Effector memory CD4-positive, alpha-beta T cell (primary cell): ENCODE measurements at regions not wholly inside any gene's neighbourhood (a gene's known extent, or its start where the extent isn't known, plus 50 kb on each side); places are given as distances from the start of the nearest gene placed in this dataset.

Experiments used
- DNase-seq, 3 donors: peaks; one replicate each; pipeline ENCODE4 v3.0.0-alpha.2; 2020
- H3K27ac ChIP-seq: 2 replicates; pipeline ENCODE4 v1.7.0; 2013; ENCODE audit warnings: mild to moderate bottlenecking, low read length, moderate library complexity; ENCODE audit not compliant: insufficient read depth, poor library complexity, severe bottlenecking
- H3K27me3 ChIP-seq: replicated peaks from 2 replicates; pipeline ENCODE4 v1.7.0; 2013; ENCODE audit warnings: mild to moderate bottlenecking, low read length; ENCODE audit not compliant: insufficient read depth, control insufficient read depth, poor library complexity, severe bottlenecking
- H3K36me3 ChIP-seq: 2 replicates; pipeline ENCODE4 v1.7.0; 2013; ENCODE audit warnings: mild to moderate bottlenecking, low read length, moderate library complexity; ENCODE audit not compliant: control insufficient read depth, insufficient read depth
- H3K4me1 ChIP-seq: 2 replicates; pipeline ENCODE4 v1.7.0; 2013; ENCODE audit warnings: low read length, mild to moderate bottlenecking; ENCODE audit not compliant: control insufficient read depth, insufficient read depth, poor library complexity, severe bottlenecking
- H3K4me3 ChIP-seq: 2 replicates; pipeline ENCODE4 v1.7.0; 2013; ENCODE audit warnings: low read length, low read depth, mild to moderate bottlenecking; ENCODE audit not compliant: insufficient read depth, poor library complexity, severe bottlenecking
- H3K9me3 ChIP-seq: 2 replicates; pipeline ENCODE4 v1.7.0; 2013; ENCODE audit warnings: mild to moderate bottlenecking, low read length, moderate library complexity; ENCODE audit not compliant: control insufficient read depth

DNA sequence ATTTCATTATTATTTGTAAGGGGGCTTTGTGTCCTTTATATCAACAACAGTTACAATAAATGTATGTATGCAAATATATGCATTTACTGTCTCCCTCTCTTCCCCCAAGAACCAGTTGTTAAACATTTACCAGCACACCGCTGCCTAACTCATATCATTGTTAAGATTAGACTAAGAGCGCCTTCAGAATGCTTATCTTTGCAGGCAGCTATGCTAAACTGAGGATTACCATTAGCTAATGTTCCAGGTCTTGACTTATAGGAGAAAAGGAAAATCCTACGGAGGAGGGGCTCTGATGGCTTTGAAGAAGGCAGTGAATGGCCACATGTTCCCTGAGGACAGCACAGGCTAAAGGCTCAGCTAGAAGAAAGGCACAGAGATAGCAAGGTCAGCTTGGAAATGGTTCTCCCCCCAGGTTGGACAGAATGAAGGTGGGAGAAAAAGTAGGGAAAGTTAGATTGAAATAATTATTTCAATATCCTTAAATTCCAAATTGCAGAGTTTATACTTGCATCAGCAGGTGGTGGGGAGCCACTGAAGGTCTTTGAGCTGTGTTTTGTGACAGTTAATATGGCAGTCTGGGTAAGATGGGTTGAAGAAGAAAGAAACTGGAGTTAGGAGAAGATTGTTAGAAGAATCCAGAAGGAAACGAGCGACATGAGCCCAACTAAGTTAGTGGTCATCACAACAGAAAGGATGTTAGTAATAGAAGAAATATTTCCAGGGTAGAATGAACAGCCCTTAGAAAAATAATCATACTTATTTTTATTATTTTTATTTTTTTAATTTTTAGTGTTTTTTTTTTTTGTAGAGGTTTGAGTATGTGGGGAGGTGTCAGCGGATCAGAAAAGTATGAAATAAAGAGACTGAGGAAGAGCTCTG is 87.0 kb upstream of the MAF start:
- Histone ChIP-seq H3K36me3 (no peaks in the 10 kb centered on the region), H3K4me1 (no peaks in the 10 kb centered on the region), H3K27me3 (no peaks in the 10 kb centered on the region), H3K27ac (no peak overlapping the region), H3K4me3 (no peak overlapping the region), H3K9me3 (no peaks in the 10 kb centered on the region)
- DNase-seq, result no peak

DNA sequence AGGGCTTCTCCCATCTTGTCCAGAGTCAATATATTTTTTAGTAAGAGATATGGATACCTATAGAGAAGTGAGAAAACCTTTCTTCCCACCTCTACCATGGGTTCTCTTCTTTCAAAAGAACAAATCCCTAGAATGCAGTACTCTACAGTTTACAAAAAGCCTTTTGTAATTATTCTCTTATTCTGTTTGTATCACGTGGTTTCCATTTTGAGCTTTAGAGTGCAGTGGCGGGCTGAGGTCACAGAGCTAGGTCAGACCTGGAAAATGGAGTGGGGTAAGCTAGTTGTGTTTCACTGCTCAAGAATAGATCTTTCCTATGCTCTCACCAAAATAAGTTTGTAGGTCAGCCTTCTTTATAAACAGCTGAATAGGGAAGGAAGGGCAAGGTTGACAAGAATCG is 85.3 kb upstream of the MAF start:
- Histone ChIP-seq H3K27ac (no peak overlapping the region), H3K9me3 (no peaks in the 10 kb centered on the region)
- DNase-seq, result no peak

DNA sequence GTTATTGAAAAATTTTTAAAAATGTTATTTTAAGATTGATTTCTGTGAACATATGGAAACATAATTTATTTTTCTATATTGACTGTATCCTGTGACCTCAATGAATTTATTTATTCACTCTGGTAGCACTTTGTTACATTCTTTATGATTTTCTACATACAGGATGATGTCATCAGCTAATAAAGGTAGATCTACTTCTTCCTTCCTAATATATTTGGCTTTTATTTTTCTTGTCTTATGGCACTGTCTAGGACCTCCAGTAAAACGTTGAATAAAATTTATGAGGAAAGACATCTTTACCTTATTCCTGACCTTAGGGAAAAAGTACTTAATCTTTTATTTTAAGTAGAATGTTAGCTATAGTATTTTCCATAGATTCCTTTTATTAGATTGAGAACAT is 78.8 kb upstream of the MAF start:
- no peak overlapping the region for H3K27ac ChIP-seq
- H3K36me3 ChIP-seq, result no peaks in the 10 kb centered on the region
- H3K27me3 ChIP-seq, result no peaks in the 10 kb centered on the region
- H3K4me3 ChIP-seq, result no peak overlapping the region
- no peaks in the 10 kb centered on the region for H3K9me3 ChIP-seq
- no peaks in the 10 kb centered on the region for H3K4me1 ChIP-seq
- no peak for DNase-seq

More for the DNA sequence above, 85.3 kb upstream of the MAF start:
- no peak overlapping the region for H3K4me3 ChIP-seq
- H3K4me1 ChIP-seq, result no peaks in the 10 kb centered on the region
- no peaks in the 10 kb centered on the region for H3K36me3 ChIP-seq
- H3K27me3 ChIP-seq, result no peaks in the 10 kb centered on the region

DNA sequence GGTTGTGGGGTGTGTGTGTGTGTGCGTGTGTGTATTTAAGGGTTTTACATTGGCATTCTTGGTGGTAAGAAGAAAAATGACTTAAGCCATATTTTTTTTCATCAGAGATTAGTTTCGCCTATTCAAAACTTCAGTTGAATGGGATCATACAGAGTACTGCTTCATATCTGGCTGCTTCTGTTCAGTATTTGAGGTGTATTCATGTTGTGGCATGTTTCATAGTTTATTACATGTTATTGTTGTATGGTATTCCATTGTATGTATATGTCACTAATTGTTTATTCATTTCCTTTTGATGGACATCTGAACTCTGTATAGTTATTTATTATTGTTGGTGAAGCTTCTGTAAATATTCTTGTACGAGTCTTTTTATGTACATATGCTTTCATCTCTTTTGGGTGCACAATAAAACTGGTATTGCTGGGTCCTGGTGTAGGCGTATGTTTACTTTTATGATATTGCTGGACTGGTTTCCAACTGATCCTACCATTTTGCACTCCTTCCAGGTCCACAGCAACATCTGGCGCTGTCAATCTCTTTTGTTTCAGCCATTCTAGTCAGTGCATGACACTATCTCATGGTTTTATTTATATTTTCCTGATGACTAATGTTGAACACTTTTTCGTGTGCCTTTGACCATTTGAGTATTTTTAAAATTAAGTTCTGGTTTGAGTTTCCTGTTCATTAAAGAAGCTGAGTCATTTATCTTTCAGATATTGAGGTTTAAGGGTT is 77.4 kb upstream of the MAF start:
- Histone ChIP-seq H3K4me3 (no peak overlapping the region), H3K27me3 (no peaks in the 10 kb centered on the region), H3K9me3 (no peaks in the 10 kb centered on the region), H3K27ac (no peak overlapping the region), H3K4me1 (no peaks in the 10 kb centered on the region), H3K36me3 (no peaks in the 10 kb centered on the region)
- DNase-seq, result no peak

DNA sequence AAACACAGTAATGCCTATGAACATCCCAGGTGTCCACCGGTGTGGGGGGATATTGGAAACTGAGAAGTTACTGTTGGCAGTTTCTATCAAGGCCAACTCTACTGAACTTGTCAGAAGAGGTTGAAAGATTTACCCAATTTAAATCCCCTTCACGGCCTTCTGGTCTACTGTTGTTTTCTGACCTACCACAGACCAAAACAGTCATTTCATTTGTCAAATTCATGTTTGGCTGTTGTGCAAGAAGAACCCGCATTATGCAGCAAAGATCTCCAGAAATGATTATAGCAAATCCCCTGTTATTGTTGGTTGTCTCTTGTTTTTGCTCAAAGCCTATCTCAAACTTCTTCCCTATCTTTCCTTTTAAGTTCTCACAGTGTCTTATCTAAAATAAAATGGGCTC is 73.1 kb upstream of the MAF start:
- no peak for DNase-seq
- Histone ChIP-seq H3K4me3 (no peak overlapping the region), H3K36me3 (no peaks in the 10 kb centered on the region), H3K9me3 (no peaks in the 10 kb centered on the region), H3K27ac (no peak overlapping the region), H3K4me1 (no peaks in the 10 kb centered on the region), H3K27me3 (no peaks in the 10 kb centered on the region)

DNA sequence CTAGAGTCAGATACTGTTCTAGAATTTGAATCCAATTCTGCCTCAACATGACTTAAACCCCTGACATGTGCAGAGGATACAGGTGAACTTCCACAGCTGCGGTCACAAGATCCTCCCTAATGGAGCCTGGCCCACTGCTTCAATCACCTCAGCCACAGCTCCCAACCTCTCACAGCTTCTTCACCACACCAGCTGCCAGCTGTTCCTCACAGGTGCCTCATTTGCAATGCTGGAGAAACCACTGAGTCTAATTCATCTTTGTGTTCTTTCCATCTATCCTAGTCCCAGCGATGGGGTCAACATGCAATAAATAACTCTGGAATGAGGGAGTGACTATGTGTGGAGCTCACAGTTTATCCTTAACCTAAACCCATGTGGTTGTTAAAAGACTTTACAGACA is 72.0 kb upstream of the MAF start:
- no peak overlapping the region for H3K27ac ChIP-seq
- no peaks in the 10 kb centered on the region for H3K9me3 ChIP-seq
- no peak overlapping the region for H3K4me3 ChIP-seq
- no peak for DNase-seq
- no peaks in the 10 kb centered on the region for H3K4me1 ChIP-seq
- no peaks in the 10 kb centered on the region for H3K27me3 ChIP-seq
- no peaks in the 10 kb centered on the region for H3K36me3 ChIP-seq

DNA sequence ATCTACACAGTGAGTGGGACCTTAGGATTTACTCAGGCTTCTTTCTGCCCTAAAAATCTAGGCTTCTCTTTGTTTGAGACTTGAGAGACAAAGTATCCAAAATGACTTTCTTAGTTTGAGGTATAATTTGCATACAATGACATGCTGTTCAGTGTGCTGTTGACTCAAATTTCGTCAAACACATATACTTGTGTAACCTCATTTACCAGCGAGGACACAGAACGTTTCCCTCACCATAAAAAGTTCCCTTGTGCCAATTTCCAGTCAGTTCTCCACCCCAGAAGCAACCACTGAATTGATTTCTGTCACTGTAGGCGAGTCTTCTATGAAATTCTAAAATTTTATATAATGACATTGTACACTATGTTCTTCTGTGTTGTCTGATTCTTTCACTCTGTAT is 68.0 kb upstream of the MAF start:
- Histone ChIP-seq H3K4me3 (no peak overlapping the region), H3K4me1 (peaks cover 8% of the 10 kb centered on the region), H3K27ac (no peak overlapping the region), H3K36me3 (no peaks in the 10 kb centered on the region), H3K9me3 (no peaks in the 10 kb centered on the region), H3K27me3 (no peaks in the 10 kb centered on the region)
- DNase-seq, result no peak

DNA sequence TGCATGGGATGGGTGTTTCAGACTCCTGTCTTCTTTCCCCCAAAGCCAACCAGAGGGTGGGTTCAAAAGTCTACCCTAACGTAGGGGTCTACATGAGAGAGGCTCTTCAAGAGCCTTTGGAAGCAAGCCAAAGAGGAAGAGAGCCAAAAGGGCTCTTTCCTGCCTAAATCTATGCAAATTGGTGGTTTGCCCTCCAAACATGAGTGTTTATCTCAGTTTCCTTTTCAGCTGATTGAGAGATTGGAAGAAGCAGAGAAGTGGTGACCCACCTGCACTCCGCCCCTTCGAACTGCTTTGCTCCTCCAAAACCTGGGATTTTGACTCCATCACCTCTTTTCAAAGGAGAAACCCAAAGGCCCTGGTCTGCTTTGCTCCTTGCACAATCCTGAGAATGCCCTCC is 65.4 kb upstream of the MAF start:
- DNase-seq, result no peak
- Histone ChIP-seq H3K9me3 (no peaks in the 10 kb centered on the region), H3K27ac (no peak overlapping the region), H3K4me1 (peaks cover 8% of the 10 kb centered on the region), H3K36me3 (no peaks in the 10 kb centered on the region), H3K4me3 (no peak overlapping the region), H3K27me3 (no peaks in the 10 kb centered on the region)

DNA sequence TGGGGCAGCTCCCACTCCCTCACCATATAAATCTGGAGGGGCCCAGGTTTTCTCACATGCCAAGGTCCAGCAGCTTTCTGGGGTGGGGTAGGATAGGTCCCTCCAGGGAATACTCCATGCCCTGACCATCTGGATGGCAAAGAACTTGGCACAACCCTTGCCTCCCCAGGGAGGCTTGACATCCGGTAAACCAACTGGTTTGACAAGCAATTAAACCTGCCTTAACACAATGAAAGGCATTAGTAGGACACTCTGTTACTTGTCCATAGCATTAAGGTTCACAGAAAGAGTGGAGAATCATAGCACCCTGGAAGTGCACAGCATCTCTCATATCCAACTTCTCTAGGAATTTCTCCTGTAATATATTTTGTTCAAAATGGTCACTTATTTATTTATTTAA is 63.9 kb upstream of the MAF start:
- Histone ChIP-seq H3K9me3 (no peaks in the 10 kb centered on the region), H3K27ac (no peak overlapping the region), H3K4me3 (no peak overlapping the region), H3K27me3 (no peaks in the 10 kb centered on the region), H3K36me3 (no peaks in the 10 kb centered on the region), H3K4me1 (peaks cover 8% of the 10 kb centered on the region)
- no peak for DNase-seq

DNA sequence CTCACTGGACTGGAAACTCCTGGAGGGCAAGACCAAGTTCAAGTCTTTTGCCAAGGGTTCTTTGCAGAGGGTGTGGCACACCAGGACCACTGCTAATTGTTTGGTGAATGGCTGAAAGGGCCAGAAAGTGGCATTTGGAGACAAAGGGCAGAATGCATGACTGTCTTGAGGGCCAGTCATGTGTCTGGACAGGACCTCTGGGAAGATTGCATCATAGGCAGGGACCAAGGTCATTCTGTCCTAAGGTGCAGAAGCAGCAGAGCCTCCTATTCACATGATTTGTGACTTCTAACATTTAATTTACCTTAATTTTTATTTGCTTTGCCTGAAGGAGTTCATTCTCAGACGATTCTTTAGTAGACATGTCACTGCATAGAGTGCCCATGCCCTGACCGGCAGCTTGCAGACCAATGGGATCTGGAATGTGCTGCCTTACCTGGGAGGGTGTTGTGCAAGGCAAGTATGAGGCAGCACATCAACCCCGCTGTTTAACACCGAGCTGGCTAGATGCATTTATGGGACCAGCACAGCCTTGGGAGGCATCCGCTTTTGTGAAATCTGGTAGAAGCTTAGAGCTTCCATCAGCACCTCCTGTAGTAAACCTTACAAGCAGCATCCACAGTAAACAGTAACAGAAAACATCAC is 62.3 kb upstream of the MAF start:
- H3K9me3 ChIP-seq, result no peaks in the 10 kb centered on the region
- DNase-seq, result no peak
- no peak overlapping the region for H3K4me3 ChIP-seq
- no peak overlapping the region for H3K27ac ChIP-seq
- peaks cover 8% of the 10 kb centered on the region for H3K4me1 ChIP-seq
- no peaks in the 10 kb centered on the region for H3K36me3 ChIP-seq
- H3K27me3 ChIP-seq, result no peaks in the 10 kb centered on the region
